Neural progenitor cell (in vitro differentiated cells): ENCODE measurements at regions not wholly inside any gene's neighbourhood (a gene's known extent, or its start where the extent isn't known, plus 50 kb on each side); places are given as distances from the start of the nearest gene placed in this dataset.

Experiments
- DNase-seq: peaks from one replicate; pipeline ENCODE4 v3.0.0-alpha.2; 2016; ENCODE audit warnings: low spot score
- H2AFZ ChIP-seq: fragments of 200-600 bp; sonication (generic); replicated peaks from 2 replicates; pipeline ENCODE4 v1.6.1; 2016; ENCODE audit warnings: antibody characterized with exemption
- H3F3A ChIP-seq: fragments of 200-600 bp; sonication (generic); 2 replicates; pipeline ENCODE4 v1.6.1; 2016; ENCODE audit warnings: antibody characterized with exemption, low read depth
- H3K27ac ChIP-seq: fragments of 200-600 bp; sonication (generic); 2 replicates; pipeline ENCODE4 v1.5.1; 2016; ENCODE audit warnings: mild to moderate bottlenecking
- H3K27me3 ChIP-seq: fragments of 200-600 bp; sonication (generic); 2 replicates; pipeline ENCODE4 v1.6.1; 2016; ENCODE audit warnings: mild to moderate bottlenecking, moderate library complexity
- H3K36me3 ChIP-seq: fragments of 200-600 bp; sonication (generic); 2 replicates; pipeline ENCODE4 v1.5.1; 2016
- H3K4me1 ChIP-seq: fragments of 200-600 bp; sonication (generic); 2 replicates; pipeline ENCODE4 v1.6.1; 2016; ENCODE audit warnings: mixed run types
- H3K4me2 ChIP-seq: fragments of 200-600 bp; sonication (generic); 2 replicates; pipeline ENCODE4 v1.6.1; 2016
- H3K4me3 ChIP-seq: fragments of 200-600 bp; sonication (generic); 2 replicates; pipeline ENCODE4 v1.5.1; 2016
- H3K79me2 ChIP-seq: fragments of 200-600 bp; sonication (generic); 2 replicates; pipeline ENCODE4 v1.6.1; 2016; ENCODE audit warnings: low read depth
- H3K9ac ChIP-seq: fragments of 200-600 bp; sonication (generic); 2 replicates; pipeline ENCODE4 v1.6.1; 2016
- H3K9me3 ChIP-seq: fragments of 200-600 bp; sonication (generic); 2 replicates; pipeline ENCODE4 v1.5.1; 2016; ENCODE audit warnings: low read depth
- H4K20me1 ChIP-seq: fragments of 200-600 bp; sonication (generic); 2 replicates; pipeline ENCODE4 v1.6.1; 2016; ENCODE audit warnings: low read depth
- H3K27ac Mint-ChIP-seq: 3 replicates; pipeline ENCODE4 v1.8.0; 2021; ENCODE audit warnings: mixed read lengths
- H3K27me3 Mint-ChIP-seq: 2 replicates; pipeline ENCODE4 v1.8.0; 2022; ENCODE audit warnings: low read depth, mild to moderate bottlenecking, inconsistent platforms, moderate library complexity, mixed read lengths; ENCODE audit not compliant: insufficient read depth
- H3K36me3 Mint-ChIP-seq: 3 replicates; pipeline ENCODE4 v1.8.0; 2021; ENCODE audit warnings: mixed read lengths
- H3K4me1 Mint-ChIP-seq: 3 replicates; pipeline ENCODE4 v1.8.0; 2021; ENCODE audit warnings: mixed read lengths
- H3K4me3 Mint-ChIP-seq: 3 replicates; pipeline ENCODE4 v1.8.0; 2021; ENCODE audit warnings: mild to moderate bottlenecking, moderate library complexity, mixed read lengths
- H3K9me3 Mint-ChIP-seq: 3 replicates; pipeline ENCODE4 v1.8.0; 2020; ENCODE audit warnings: mixed read lengths
- EZH2 ChIP-seq: fragments of 200-600 bp; sonication (generic); IDR thresholded peaks from 2 replicates; pipeline ENCODE4 v1.6.1; 2017; ENCODE audit warnings: antibody characterized with exemption, mild to moderate bottlenecking, moderate library complexity
- EZH2phosphoT487 ChIP-seq: fragments of 200-600 bp; sonication (generic); IDR thresholded peaks from 2 replicates; pipeline ENCODE4 v1.6.1; 2017; ENCODE audit warnings: antibody characterized with exemption
- TF ChIP-seq, protein P1 (sequence below): fragments of 200-600 bp; sonication (generic); IDR thresholded peaks from 2 replicates; pipeline ENCODE4 v1.5.1; 2017; ENCODE audit warnings: antibody characterized with exemption, mild to moderate bottlenecking

DNA sequence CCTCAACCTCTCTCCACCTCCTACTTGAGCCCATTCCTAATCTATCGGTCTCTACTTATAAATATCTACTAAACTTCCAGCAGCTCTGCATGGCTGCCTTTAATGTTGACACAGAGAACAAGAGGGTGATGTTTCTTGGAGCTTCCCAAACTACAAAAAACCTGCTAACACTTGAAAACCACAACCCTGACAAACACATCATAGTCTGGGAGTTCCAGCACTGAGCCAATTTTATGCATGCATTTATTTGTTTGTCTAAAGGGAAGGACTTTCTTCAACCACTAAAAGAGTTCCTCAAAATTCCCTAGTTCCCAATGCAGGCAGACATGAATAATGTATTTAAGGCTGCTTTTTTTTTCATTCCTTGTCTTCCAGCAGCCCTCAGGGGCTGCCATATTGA is 331.8 kb upstream of the XYLT1 start:
- no peaks in the 10 kb centered on the region for H3K9me3 Mint-ChIP-seq
- DNase-seq: no peak
- no peaks in the 10 kb centered on the region for H3K36me3 Mint-ChIP-seq
- TF ChIP-seq, protein P1, sequence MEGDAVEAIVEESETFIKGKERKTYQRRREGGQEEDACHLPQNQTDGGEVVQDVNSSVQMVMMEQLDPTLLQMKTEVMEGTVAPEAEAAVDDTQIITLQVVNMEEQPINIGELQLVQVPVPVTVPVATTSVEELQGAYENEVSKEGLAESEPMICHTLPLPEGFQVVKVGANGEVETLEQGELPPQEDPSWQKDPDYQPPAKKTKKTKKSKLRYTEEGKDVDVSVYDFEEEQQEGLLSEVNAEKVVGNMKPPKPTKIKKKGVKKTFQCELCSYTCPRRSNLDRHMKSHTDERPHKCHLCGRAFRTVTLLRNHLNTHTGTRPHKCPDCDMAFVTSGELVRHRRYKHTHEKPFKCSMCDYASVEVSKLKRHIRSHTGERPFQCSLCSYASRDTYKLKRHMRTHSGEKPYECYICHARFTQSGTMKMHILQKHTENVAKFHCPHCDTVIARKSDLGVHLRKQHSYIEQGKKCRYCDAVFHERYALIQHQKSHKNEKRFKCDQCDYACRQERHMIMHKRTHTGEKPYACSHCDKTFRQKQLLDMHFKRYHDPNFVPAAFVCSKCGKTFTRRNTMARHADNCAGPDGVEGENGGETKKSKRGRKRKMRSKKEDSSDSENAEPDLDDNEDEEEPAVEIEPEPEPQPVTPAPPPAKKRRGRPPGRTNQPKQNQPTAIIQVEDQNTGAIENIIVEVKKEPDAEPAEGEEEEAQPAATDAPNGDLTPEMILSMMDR: no peak
- TF ChIP-seq EZH2phosphoT487 (no peak), EZH2 (no peak)
- H3K4me3 Mint-ChIP-seq: no peak overlapping the region
- Histone ChIP-seq H3K27me3 (no peaks in the 10 kb centered on the region), H3K36me3 (no peaks in the 10 kb centered on the region), H3K27ac (no peak overlapping the region), H3K9ac (no peak overlapping the region), H3F3A (no peaks in the 10 kb centered on the region), H3K79me2 (no peaks in the 10 kb centered on the region), H3K9me3 (no peaks in the 10 kb centered on the region), H4K20me1 (no peaks in the 10 kb centered on the region), H2AFZ (no peak overlapping the region), H3K4me2 (no peak overlapping the region), H3K4me1 (no peaks in the 10 kb centered on the region), H3K4me3 (no peak overlapping the region)
- H3K27ac Mint-ChIP-seq: peak overlapping the region; percentile 35
- peaks cover 3% of the 10 kb centered on the region for H3K27me3 Mint-ChIP-seq
- peaks cover 7% of the 10 kb centered on the region for H3K4me1 Mint-ChIP-seq

DNA sequence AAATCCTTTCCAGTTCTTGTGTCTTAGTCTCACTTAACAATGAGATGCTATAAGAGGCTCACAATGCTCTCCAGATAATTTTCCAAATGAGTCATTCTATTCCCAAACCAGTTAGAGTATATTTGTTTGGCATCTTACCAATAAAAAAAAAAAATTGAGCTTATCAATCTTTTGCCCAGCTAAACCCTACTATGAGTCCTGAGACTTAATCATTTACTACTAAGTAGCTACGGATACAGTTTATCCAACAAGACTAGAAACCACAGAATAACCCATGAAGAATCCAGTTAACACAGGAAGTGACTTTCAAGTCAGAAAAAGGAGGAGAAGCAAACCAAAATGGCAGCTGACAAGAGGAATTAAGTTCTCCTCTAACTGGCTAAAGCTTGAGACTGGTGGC is 330.3 kb upstream of the XYLT1 start:
- no peak overlapping the region for H2AFZ ChIP-seq
- no peak overlapping the region for H3K4me2 ChIP-seq
- Mint-ChIP-seq H3K36me3 (no peaks in the 10 kb centered on the region), H3K9me3 (no peaks in the 10 kb centered on the region), H3K27me3 (peaks cover 5% of the 10 kb centered on the region), H3K4me3 (no peak overlapping the region), H3K27ac (no peak overlapping the region), H3K4me1 (peaks cover 5% of the 10 kb centered on the region)
- no peaks in the 10 kb centered on the region for H3F3A ChIP-seq
- no peak overlapping the region for H3K4me3 ChIP-seq
- no peak overlapping the region for H3K27ac ChIP-seq
- H3K36me3 ChIP-seq: no peaks in the 10 kb centered on the region
- H3K79me2 ChIP-seq: no peaks in the 10 kb centered on the region
- TF ChIP-seq EZH2: no peak
- TF ChIP-seq EZH2phosphoT487: no peak
- TF ChIP-seq, protein P1: no peak
- H3K27me3 ChIP-seq: no peaks in the 10 kb centered on the region
- no peaks in the 10 kb centered on the region for H3K4me1 ChIP-seq
- H4K20me1 ChIP-seq: no peaks in the 10 kb centered on the region
- no peak for DNase-seq
- H3K9ac ChIP-seq: no peak overlapping the region
- H3K9me3 ChIP-seq: no peaks in the 10 kb centered on the region

DNA sequence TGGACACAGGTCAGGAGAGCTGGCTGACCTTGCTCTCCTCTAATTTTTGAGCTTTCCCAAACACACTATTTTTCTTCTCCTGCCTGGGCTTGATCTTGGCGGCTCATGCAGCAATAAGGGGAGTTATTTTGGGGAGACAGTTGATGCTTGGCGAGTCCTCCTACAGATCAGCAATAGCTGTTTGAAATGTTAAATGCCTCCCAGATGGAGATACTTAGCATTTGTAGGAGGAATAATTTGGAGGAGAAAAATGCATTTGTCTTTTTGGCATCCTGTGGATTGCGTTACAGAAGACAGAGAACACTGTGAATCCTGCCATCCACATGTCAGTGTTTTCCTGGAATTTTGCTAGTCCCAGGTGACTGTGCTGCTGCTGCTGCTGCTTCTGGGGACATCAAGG is 328.0 kb upstream of the XYLT1 start:
- H3K4me3 Mint-ChIP-seq: no peak overlapping the region
- H3K27ac Mint-ChIP-seq: no peak overlapping the region
- H3K27me3 Mint-ChIP-seq: peaks cover 5% of the 10 kb centered on the region
- no peaks in the 10 kb centered on the region for H3K9me3 Mint-ChIP-seq
- Histone ChIP-seq H3F3A (no peaks in the 10 kb centered on the region), H3K4me2 (no peak overlapping the region), H3K27me3 (no peaks in the 10 kb centered on the region), H2AFZ (no peak overlapping the region), H3K4me3 (no peak overlapping the region), H4K20me1 (no peaks in the 10 kb centered on the region), H3K27ac (no peak overlapping the region), H3K9me3 (no peaks in the 10 kb centered on the region), H3K9ac (no peak overlapping the region), H3K79me2 (no peaks in the 10 kb centered on the region), H3K4me1 (no peaks in the 10 kb centered on the region), H3K36me3 (no peaks in the 10 kb centered on the region)
- DNase-seq: no peak
- TF ChIP-seq EZH2 (no peak), EZH2phosphoT487 (no peak)
- TF ChIP-seq, protein P1: no peak
- H3K36me3 Mint-ChIP-seq: no peaks in the 10 kb centered on the region
- no peaks in the 10 kb centered on the region for H3K4me1 Mint-ChIP-seq
